GM19035 (cell line): ENCODE measurements at regions not wholly inside any gene's neighbourhood (a gene's known extent, or its start where the extent isn't known, plus 50 kb on each side); places are given as distances from the start of the nearest gene placed in this dataset.

Experiments used
- ATAC-seq: cut with Tn5 transposase; IDR thresholded peaks from one replicate; pipeline ENCODE4 v1.9.1; 2021; ENCODE audit not compliant: unreplicated experiment

- ATAC-seq = no peak
Observed at GRCh38 chr2:150319658-150320555, 167.6 kb downstream of the RND3 start.

GRCh38 chr2:150319085-150319484 is 168.4 kb downstream of the RND3 start:
- ATAC-seq = no peak

DNA sequence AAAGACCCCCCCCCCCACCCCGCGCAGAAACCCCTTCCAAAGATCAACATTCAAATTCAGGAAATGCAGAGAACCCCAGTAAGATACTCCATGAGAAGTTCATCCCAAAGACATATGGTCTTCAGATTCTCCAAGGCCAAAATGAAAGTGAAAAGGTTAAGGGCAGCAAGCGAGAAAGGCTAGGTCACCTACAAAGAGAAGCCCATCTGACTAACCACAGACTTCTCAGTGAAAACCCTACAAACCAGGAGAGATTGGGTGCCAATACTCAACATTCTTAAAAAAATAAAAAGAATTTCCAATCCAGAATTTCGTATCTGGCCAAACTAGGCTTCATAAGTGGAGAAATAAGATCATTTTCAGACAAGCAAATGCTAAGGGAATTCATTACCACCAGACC is 175.2 kb downstream of the RND3 start:
- no peak for ATAC-seq

GRCh38 chr2:150309311-150310080 is 178.0 kb downstream of the RND3 start:
- ATAC-seq = no peak

GRCh38 chr2:150307258-150307657 is 180.2 kb downstream of the RND3 start:
- ATAC-seq = no peak

DNA sequence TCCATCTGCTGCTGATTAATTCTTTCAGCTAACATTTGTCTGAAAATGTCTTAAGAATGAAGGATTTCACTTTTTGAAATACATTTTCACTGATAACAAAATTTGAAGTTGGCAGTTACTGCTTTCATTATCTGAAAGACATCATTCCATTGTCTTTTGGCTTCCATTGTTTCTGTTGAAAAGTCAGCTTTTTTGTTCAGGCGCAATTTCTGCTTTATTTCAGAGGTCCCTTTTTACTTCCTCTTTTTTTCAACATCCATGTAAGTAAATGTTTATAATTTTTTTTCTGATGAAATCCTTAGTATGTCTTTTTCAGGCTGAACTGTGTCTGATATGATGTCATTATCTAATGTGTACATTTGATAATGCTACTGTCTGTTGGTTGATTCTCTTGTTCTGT is 184.2 kb downstream of the RND3 start:
- ATAC-seq = no peak

GRCh38 chr2:150298571-150299305 is 188.7 kb downstream of the RND3 start:
- no peak for ATAC-seq

DNA sequence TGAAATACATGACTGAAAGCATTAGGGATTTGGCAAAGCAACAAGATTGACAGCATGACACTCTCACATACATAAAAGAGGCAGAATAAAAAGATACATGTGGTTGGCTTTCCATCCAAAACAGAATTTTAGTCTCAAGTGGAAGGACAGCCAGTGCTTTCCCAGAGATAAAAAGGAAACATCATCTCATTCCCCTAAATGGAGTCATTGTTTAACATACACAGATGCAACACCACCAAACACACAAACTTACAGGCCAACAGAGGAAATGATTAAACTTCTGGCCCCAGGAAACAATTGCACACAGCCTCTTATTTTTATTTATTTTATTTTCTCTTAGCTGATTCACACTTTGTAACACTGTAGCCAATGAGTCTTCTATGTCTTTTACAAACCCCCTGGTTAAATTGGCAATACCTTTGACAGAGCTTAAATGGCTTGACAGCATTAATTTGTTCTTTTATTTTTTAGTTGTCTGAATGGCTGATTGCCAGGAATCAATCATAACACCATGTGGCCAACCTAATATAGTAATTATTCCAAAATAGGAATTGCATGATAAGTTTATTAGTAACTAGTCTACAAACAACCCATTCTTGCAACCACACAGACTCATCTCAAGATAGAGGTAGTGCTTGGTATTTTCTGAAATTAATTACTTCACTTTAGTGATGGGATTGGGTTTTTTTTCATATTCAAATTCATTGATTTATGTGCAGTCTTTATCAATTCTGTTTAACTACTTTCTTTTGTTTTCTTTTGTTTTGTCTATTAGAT is 190.5 kb downstream of the RND3 start:
- ATAC-seq = no peak

DNA sequence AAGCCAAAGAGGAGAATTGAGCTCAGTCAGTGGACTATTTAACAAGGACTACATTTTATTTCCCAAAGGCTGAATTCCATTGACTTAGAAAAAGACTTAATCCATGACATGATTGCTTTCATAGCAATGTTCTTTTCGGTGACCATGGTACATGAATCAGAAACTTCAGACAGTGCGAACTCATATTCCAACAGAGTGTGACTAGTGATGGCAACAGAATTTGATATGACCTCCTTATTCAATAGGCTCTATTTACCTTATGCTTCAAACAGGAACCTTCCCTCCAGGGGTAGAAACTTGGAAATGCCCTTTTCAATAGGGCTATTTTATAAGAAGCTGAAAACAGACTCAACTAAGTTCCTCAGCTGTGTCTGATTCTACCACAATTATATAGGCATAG is 191.9 kb downstream of the RND3 start:
- no peak for ATAC-seq

- ATAC-seq = no peak
Observed at GRCh38 chr2:150293771-150294170, 193.7 kb downstream of the RND3 start.

DNA sequence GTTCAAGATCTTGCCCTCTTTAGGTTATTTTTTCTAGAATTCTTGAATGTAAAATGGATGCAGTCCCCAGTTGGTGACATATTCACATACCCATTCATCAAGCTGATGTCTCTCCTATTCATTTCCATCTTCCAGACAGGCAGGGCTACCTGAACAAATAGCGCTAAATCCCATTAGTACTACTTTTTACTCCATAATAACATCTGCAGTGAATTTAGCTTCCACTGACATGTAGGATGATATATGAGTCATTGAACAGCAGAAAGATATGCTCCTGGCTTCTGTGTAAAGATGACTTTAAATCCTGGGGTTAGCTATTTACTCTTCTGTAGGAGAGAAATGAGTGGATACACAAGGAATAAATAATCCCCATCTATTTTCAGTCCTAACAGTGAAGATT is 194.7 kb downstream of the RND3 start:
- no peak for ATAC-seq

DNA sequence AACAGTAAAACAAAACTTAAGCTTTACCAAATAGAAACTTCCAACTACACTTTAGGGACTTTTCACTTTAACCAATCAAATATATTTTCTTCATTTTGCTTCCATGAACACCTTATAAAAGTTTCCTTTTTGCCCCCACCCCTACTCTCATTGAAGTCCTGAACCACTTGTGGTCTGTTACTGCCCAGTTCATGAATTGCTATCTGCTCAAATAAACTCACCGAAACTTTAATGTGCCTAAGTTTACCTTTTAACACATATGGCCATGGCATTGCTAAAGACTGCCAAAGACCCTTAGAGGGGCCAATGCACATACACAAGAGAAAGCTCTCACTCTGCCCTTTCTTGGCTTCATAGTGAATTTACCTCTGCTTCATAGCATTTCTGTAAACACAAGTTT is 195.3 kb downstream of the RND3 start:
- ATAC-seq = no peak

GRCh38 chr2:150286730-150287362 is 200.6 kb downstream of the RND3 start:
- no peak for ATAC-seq

GRCh38 chr2:150284116-150284515 is 203.4 kb downstream of the RND3 start:
- ATAC-seq = no peak

GRCh38 chr2:150282771-150283371 is 204.6 kb downstream of the RND3 start:
- no peak for ATAC-seq

DNA sequence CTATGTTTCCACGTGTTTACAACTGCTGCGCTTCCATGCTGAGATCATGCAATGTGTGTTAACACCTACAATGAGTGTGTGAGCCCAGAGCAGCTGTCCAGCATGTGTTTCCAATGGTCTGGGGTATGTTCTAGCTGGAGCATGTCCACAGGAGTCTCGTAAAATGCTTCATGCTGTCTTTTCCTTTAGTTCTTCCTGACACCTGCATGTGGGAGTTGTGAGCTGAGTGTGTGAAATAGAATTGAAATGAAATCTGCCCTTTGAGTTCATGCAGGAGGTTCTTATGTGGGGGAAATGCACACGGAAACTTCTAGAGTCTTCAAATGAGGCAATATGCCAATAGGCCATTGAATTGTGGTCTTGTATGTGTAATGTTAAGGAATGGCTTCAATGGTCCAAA is 205.1 kb downstream of the RND3 start:
- ATAC-seq = no peak

DNA sequence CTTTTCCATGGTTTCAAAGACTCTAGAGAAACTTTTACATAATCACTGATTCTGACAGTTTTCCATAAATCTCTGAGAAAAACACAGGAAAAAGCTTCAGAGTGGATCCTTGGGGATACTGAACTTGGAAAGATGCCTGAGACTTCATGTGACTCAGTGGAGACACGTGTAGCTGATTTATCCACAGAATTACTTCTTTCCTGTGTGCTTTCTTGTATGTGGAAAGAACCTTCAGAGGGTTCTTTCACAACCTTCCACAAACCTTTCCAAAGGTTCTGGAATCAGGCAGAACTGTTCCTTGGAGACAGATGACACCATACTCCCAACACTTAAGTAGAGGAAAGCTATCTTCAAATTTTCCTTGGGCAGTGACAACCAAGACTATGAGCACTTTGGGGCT is 207.2 kb downstream of the RND3 start:
- no peak for ATAC-seq

- ATAC-seq = no peak
Observed at GRCh38 chr2:150279686-150280085, 207.8 kb downstream of the RND3 start.

GRCh38 chr2:150276737-150277136 is 210.7 kb downstream of the RND3 start:
- ATAC-seq = no peak

DNA sequence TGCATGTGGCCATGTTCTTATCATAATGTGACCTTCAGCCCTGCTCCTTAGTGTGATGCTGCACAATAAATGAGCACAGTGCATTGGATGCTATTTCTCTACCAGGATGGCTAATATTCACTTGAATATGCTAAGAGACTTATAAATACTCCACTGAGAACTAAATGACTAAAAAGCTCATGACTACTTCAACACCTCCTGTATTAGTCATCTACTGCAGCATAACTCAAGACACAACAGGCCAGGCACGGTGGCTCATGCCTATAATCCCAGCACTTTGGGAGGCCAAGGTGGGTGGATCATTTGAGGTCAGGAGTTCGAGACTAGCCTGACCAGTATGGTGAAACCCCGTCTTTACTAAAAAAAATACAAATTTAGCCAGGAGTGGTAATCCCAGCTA is 213.4 kb downstream of the RND3 start:
- ATAC-seq = no peak
